Spleen (tissue), 11 donors: ENCODE measurements at regions not wholly inside any gene's neighbourhood (a gene's known extent, or its start where the extent isn't known, plus 50 kb on each side); places are given as distances from the start of the nearest gene placed in this dataset.

ENCODE experiments used
- DNase-seq: peaks from one replicate; pipeline ENCODE4 v3.0.0-alpha.2; 2020
- H3K27ac ChIP-seq, 8 donors: fragments of 200-600 bp; sonication (generic) in 7 of 8; 1 replicate in 4 of 8; 2 replicates in 4 of 8; pipeline versions ENCODE4 v1.5.0 to v1.8.0; 2016 to 2021; ENCODE audit warnings: inconsistent platforms in 4 of 8, mild to moderate bottlenecking in 4 of 8, moderate library complexity in 1 of 8
- H3K27me3 ChIP-seq, 7 donors: fragments of 200-600 bp; sonication (generic) in 6 of 7; replicated peaks in 1 of 7; 1 replicate in 4 of 7; 2 replicates in 3 of 7; pipeline versions ENCODE4 v1.5.0 to v1.8.0; 2016 to 2021; ENCODE audit warnings: inconsistent platforms in 3 of 7, mild to moderate bottlenecking in 1 of 7
- H3K36me3 ChIP-seq, 6 donors: fragments of 200-600 bp; sonication (generic) in 5 of 6; 1 replicate in 4 of 6; 2 replicates in 2 of 6; pipeline versions ENCODE4 v1.5.0 to v1.8.0; 2016 to 2021; ENCODE audit warnings: inconsistent platforms in 2 of 6
- H3K4me1 ChIP-seq, 6 donors: fragments of 200-600 bp; sonication (generic) in 5 of 6; 1 replicate in 3 of 6; 2 replicates in 3 of 6; pipeline versions ENCODE4 v1.5.0 to v1.8.0; 2016 to 2021; ENCODE audit warnings: inconsistent platforms in 3 of 6
- H3K4me3 ChIP-seq, 8 donors: fragments of 200-600 bp; sonication (generic) in 7 of 8; 1 replicate in 4 of 8; 2 replicates in 4 of 8; pipeline versions ENCODE4 v1.5.0 to v1.8.0; 2016 to 2021; ENCODE audit warnings: inconsistent platforms in 4 of 8, mild to moderate bottlenecking in 4 of 8, moderate library complexity in 2 of 8
- H3K9me3 ChIP-seq, 8 donors: fragments of 200-600 bp; sonication (generic) in 7 of 8; 1 replicate in 4 of 8; 2 replicates in 4 of 8; pipeline versions ENCODE4 v1.5.0 to v1.8.0; 2016 to 2021; ENCODE audit warnings: inconsistent platforms in 4 of 8
- POLR2A ChIP-seq, 3 donors: fragments of 450-650 bp; IDR thresholded peaks; one replicate each; pipeline ENCODE4 v1.5.1; 2017; ENCODE audit warnings: antibody characterized with exemption in 3 of 3, mild to moderate bottlenecking in 1 of 3
- POLR2AphosphoS5 ChIP-seq, 3 donors: sonication (generic); formaldehyde crosslinking; IDR thresholded peaks; one replicate each; pipeline ENCODE4 v1.5.1; 2017; ENCODE audit warnings: antibody characterized with exemption in 3 of 3
- WGBS, 5 donors: extraction: QIAGEN DNeasy Blood & Tissue Kit in 3 of 5; methylation state at CpG; one replicate each; pipeline versions ENCODE4 v1.1.5 to v1.1.7; 2013 to 2018; 5-methylcytosine and 5-hydroxymethylcytosine counted together
- intact Hi-C: fragments of 100-400 bp; cut with DNase I; formaldehyde crosslinking; loops from one replicate; pipeline ENCODE4 v1.15.0; 2023; ENCODE audit warnings: low total_unique reads
- TF ChIP-seq, protein P1 (sequence below), 11 experiments: fragments of 200-600 bp in 7 of 11; fragments of 450-650 bp in 4 of 11; sonication (generic) in 4 of 11; IDR thresholded peaks in 8 of 11; conservative IDR thresholded peaks in 3 of 11; 1 replicate in 7 of 11; 2 replicates in 4 of 11; pipeline versions ENCODE4 v1.4.0 to v1.8.0; 2016 to 2021; ENCODE audit warnings: antibody characterized with exemption in 11 of 11, inconsistent platforms in 4 of 11, mild to moderate bottlenecking in 1 of 11
- donor health status: healthy with polysubstance abuse.
- donor health status: DM: no; HTN: no; CAD: no; lungs with moderate emphysema.
- donor health status: DM: no; HTN: no; CAD: no.
- donor health status: Bipolar disorder and iron deficiency.
- donor health status: healthy.
- donor health status: DM: no; HTN: no; CAD: no.
- donor health status: DM: yes; HTN: yes; CAD: no.

DNA sequence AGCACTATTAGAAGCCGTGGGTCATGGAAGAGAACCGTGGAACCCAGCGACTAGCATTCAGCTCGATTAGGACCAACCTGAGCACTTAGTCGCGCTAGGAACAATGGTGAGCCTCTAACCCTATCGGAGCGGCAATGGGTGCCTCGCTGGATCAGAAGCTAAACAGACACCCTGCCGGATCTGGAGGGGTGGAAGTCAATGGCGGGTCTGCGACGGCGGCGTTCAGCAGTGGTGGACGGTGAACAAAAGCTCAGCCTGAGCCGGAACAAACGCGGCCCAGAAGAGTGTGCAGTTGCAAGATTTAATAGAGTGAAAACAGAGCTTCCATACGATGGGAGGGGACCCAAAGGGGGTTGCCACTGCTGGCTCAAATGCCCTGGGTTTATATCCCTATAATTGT lies 391.8 kb upstream of the DDI1 start:
- 89 to 98% (median 94%) methylated on average over 16 to 20 of the region's 20 CpGs for WGBS, 5 donors

DNA sequence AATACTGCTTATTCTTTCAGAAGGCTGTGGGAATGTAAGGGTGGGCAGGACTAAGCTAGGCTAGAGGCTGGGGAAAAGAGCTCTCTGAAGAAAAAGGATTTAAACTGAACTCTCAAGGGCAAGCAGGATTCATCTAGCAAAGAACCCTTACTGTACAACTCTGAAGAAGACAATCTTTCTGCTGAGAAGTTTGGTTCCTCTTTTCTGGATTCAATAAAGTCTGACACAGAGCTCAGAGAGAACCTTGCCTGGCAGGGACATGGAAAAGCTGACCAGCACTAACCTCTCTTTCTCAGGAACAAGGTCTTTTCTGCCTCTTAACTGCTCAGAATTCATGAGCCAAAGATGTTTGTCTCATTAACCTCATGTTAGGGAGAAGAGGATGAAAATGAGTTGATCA lies 388.4 kb upstream of the DDI1 start:
- H3K36me3 ChIP-seq, result no peaks in the 10 kb centered on the region
- no peak overlapping the region for H3K27ac ChIP-seq
- peaks cover 0 to 13% (median 10%) of the 10 kb centered on the region in 8 donors for H3K9me3 ChIP-seq
- no peak for DNase-seq
- no peak for TF ChIP-seq POLR2A (IDR thresholded peaks at IDR 0.05)
- no peak for TF ChIP-seq POLR2AphosphoS5 (IDR thresholded peaks at IDR 0.05)
- TF ChIP-seq, protein P1, sequence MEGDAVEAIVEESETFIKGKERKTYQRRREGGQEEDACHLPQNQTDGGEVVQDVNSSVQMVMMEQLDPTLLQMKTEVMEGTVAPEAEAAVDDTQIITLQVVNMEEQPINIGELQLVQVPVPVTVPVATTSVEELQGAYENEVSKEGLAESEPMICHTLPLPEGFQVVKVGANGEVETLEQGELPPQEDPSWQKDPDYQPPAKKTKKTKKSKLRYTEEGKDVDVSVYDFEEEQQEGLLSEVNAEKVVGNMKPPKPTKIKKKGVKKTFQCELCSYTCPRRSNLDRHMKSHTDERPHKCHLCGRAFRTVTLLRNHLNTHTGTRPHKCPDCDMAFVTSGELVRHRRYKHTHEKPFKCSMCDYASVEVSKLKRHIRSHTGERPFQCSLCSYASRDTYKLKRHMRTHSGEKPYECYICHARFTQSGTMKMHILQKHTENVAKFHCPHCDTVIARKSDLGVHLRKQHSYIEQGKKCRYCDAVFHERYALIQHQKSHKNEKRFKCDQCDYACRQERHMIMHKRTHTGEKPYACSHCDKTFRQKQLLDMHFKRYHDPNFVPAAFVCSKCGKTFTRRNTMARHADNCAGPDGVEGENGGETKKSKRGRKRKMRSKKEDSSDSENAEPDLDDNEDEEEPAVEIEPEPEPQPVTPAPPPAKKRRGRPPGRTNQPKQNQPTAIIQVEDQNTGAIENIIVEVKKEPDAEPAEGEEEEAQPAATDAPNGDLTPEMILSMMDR (IDR thresholded peaks at IDR 0.05 in 8 of 11, conservative IDR thresholded peaks at IDR 0.05 in 3 of 11), result no peak
- intact Hi-C loops, result no loop called here
- no peaks in the 10 kb centered on the region for H3K27me3 ChIP-seq
- H3K4me1 ChIP-seq, result peaks cover 0 to 4% (median 0%) of the 10 kb centered on the region in 6 donors
- no peak overlapping the region for H3K4me3 ChIP-seq

More for the DNA sequence above, 391.8 kb upstream of the DDI1 start:
- Histone ChIP-seq H3K27ac (no peak overlapping the region), H3K36me3 (no peaks in the 10 kb centered on the region), H3K4me3 (no peak overlapping the region), H3K4me1 (peaks cover 0 to 4% (median 0%) of the 10 kb centered on the region in 6 donors), H3K9me3 (no peaks in the 10 kb centered on the region), H3K27me3 (no peaks in the 10 kb centered on the region)
- no peak for DNase-seq
- intact Hi-C loops, result no loop called here
- no peak for TF ChIP-seq POLR2AphosphoS5 (IDR thresholded peaks at IDR 0.05)
- TF ChIP-seq, protein P1 (IDR thresholded peaks at IDR 0.05 in 8 of 11, conservative IDR thresholded peaks at IDR 0.05 in 3 of 11), result no peak
- no peak for TF ChIP-seq POLR2A (IDR thresholded peaks at IDR 0.05)

DNA sequence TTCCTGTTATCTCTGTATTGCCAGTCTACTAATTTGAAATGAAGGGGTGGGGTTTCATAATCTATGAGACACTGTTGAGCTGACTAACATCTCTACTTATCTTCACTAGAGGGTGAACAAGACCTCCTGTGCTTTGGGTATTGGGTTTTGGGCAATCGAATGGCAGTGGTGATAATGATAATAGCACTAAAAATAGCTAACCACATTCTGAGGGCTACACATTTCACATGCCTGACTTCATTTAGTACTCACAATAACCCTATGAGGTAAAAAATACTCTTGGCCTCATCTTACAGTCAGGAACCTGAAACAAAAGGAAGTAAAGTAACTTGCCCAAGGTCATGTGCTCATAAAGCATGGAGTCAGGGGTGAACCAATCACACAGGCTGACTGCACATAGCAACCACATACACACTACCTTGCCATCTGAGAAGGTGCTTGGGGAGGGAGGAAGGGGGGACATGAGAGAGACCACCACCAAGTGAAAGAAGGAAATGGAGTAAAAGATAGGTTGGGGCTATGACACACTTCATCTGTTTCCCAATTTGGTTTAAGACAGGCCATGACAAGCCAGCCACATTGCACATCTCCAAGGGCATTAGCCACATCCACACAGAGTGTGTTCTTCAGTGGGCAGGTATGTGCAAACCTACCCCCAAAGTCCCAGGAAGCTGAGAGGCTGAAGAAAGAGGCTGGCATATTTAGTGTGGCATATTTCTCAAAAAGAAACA lies 387.6 kb upstream of the DDI1 start:
- H3K36me3 ChIP-seq, result no peaks in the 10 kb centered on the region
- TF ChIP-seq POLR2A (IDR thresholded peaks at IDR 0.05), result no peak
- TF ChIP-seq, protein P1 (IDR thresholded peaks at IDR 0.05 in 8 of 11, conservative IDR thresholded peaks at IDR 0.05 in 3 of 11), result no peak
- no peak for TF ChIP-seq POLR2AphosphoS5 (IDR thresholded peaks at IDR 0.05)
- no peak overlapping the region for H3K4me3 ChIP-seq
- no peak for DNase-seq
- 31 to 64% (median 57%) methylated on average over 1 of the region's 1 CpG for WGBS, 5 donors
- no peak overlapping the region for H3K27ac ChIP-seq
- H3K4me1 ChIP-seq, result peaks cover 0 to 4% (median 0%) of the 10 kb centered on the region in 6 donors
- peaks cover 0 to 13% (median 10%) of the 10 kb centered on the region in 8 donors for H3K9me3 ChIP-seq
- intact Hi-C loops, result no loop called here
- no peaks in the 10 kb centered on the region for H3K27me3 ChIP-seq

DNA sequence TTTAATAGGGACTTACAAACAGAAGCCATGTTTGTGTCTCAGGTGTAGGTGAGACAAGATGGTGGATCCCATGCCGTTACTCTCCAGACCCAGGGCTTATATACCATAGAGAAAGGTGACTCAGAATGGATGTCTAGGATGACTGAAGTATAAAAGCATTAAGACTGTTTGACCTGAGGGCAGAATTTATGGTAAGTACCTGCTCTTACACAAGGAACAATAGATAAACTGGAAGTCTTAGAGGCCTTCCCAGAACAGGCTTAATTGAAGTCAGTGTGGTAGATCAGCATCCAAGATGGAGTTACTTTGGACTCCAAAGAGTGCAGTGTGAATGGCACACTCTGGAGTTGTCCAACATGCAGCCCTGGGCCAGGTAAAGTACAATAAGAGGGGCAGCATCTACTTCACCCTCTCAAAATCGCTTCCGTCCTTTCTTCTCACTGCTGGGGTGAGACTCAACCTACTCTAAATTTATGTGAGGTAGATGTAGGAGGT lies 387.0 kb upstream of the DDI1 start:
- H3K27me3 ChIP-seq, result no peaks in the 10 kb centered on the region
- no peak for TF ChIP-seq POLR2A (IDR thresholded peaks at IDR 0.05)
- TF ChIP-seq POLR2AphosphoS5 (IDR thresholded peaks at IDR 0.05), result no peak
- TF ChIP-seq, protein P1 (IDR thresholded peaks at IDR 0.05 in 8 of 11, conservative IDR thresholded peaks at IDR 0.05 in 3 of 11), result no peak
- H3K4me3 ChIP-seq, result no peak overlapping the region
- no peaks in the 10 kb centered on the region for H3K36me3 ChIP-seq
- peaks cover 0 to 13% (median 10%) of the 10 kb centered on the region in 8 donors for H3K9me3 ChIP-seq
- DNase-seq, result no peak
- intact Hi-C loops, result no loop called here
- H3K4me1 ChIP-seq, result peaks cover 0 to 4% (median 0%) of the 10 kb centered on the region in 6 donors
- H3K27ac ChIP-seq, result no peak overlapping the region
- 84 to 97% (median 90%) methylated on average over 3 of the region's 3 CpGs for WGBS, 5 donors
